G401.6 (cell line): ENCODE measurements at regions not wholly inside any gene's neighbourhood (a gene's known extent, or its start where the extent isn't known, plus 50 kb on each side); places are given as distances from the start of the nearest gene placed in this dataset.
A peak's percentile ranks its signal among the peaks of the same experiment; 100 is the strongest.

Source experiments
- FAIRE-seq: peaks from 2 replicates; lab custom pipeline; 2012; peaks lifted over from hg19 to GRCh38; lab: Jason Lieb, UNC

DNA sequence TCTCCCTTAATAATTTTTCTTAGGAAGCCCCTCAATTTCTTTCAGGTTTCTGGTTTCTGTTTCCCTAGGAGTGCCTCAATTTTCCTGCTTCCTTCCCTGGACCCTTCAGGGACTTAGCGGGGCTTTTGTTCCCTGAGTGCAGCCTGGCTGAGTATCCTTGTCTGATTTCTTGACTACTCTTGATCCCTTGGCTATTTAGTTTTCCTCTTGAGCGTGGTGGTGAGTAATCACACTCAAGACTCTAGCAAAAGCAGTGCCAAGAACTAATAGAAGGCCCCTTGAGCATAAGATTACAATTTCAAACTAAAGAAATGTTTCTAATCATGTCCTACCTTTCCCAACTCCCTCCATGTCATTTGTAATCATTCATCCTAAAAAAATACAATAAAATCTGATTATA, 94.3 kb upstream of the C3orf80 start:
- no peak for FAIRE-seq

DNA sequence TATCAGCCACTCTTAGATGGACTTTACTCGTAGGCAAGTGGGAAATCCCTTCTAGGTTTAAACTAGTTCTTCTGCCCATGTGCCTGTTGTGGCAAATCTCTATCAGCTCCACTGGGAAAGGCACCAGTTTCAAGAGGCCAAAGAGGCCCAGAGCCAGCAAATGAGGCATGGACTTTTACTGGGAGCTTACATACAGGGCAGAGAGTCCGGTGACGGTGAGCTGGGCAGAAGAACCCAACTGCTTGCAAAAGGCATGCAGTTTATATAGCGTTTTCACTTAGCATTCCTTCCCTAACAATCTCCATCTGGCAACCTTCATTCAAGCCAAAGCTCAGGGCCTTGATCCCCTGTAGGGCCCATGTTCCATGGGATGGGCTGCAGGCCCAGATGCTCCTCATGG, 93.0 kb upstream of the C3orf80 start:
- no peak for FAIRE-seq

DNA sequence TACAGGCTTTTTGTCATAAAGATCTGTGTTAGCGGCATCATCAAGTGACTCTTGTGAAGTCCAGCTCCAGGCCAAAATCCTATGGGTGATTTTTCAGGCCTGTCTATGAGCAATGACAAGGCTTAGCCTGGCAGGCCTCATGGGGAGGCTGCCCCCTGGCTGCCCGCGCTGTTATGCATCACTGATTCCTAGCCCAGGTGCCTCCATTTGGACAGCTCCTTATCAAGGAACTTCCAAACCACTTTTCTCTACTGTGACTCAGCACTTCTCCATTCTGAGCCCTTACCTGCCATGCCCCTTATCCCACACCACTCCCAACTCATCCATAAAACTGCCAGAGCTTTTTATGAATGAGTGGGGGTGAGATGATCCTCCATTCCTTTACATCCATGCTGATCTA, 91.5 kb upstream of the C3orf80 start:
- FAIRE-seq: no peak

DNA sequence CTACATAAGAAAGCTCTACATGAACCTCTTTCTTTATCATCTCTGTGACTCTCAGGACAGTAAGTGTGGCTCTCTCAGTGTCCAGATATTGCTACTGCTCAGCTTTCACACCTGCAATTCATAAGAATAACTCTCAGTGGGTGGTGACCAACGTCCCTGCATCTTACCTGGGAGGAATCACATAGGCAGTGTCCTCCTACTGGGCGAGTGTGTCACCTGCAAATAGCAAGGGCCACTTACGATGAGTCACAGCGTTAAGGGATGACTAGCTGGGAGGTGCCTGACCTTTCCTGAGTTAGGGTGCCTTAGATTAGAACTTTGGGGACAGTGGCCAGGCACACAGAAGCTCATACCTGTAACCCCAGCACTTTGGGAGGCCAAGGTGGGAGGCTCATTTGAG, 90.8 kb upstream of the C3orf80 start:
- FAIRE-seq: no peak

DNA sequence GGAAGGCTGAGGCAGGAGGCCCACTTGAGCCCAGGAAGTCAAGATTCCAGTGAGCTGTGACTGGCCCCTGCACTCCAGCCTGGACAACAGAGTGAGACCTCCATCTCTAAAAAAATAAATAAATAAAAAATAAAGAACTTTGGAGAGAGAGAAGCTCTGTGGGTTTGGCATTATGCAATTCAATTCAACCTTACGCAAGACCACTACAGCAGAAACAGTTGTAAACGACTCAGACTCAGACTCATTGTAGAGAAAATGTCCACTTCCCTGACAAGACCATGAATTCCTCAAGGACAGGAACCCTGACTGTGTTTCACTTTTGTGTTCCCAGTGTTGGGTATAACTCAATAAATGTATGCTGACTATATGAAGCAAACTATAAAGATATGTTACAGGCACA, 90.3 kb upstream of the C3orf80 start:
- no peak for FAIRE-seq

DNA sequence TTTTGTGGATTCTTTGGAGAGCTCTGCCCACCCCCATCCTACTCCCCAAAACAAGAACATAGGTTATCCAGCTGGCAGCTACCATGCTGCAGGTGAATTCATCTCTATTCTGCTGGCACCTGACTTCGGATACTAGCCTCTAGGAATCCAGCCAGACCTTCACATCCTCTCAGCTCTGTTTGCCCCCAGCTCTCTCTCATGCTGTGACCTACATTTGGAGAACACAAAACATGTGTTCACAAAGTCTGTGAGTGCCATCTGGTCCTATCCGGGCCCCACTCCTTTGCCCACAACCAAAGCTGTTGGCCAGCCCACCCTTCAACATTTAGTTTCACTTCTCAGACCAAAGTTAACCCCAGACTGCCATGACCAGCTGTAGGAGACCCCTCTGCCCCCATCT, 89.4 kb upstream of the C3orf80 start:
- FAIRE-seq: no peak

DNA sequence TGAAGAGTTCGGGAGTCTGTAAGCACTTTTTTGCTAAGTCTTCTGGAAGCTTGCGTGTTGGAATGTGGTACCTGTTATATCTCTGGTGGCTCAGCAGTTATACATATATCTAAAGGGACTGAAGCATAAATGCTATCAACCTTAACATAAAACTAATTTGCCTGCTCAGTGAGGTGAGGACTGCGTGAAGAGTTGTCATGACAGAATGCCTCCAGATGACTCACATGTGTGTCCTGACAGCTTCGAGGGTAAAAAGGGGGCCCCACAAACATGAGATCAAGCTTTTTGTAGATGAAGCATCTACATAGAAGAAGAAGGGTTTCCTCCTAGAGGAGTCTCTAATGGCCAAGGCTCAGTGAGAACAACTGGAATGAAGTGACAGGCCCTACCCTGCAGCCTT, 88.8 kb upstream of the C3orf80 start:
- no peak for FAIRE-seq

DNA sequence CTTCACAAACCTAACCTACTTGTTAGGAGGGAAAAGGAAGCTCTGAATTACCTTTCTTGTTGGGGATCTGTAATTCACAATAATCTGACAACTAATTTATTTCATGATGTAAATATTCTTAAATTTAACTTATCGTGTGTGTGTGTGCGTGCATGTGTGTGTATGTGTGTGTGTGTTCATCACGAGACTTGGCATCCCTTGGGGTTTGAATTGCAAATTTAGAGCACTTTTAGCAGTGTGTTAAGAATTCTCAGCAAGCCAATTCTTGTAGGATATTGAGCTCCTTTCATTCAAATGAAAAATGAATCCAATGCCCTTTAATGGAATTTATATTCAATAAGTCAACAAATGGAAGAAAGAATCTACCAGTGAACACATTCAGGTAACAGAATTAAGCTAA, 85.9 kb upstream of the C3orf80 start:
- no peak for FAIRE-seq

DNA sequence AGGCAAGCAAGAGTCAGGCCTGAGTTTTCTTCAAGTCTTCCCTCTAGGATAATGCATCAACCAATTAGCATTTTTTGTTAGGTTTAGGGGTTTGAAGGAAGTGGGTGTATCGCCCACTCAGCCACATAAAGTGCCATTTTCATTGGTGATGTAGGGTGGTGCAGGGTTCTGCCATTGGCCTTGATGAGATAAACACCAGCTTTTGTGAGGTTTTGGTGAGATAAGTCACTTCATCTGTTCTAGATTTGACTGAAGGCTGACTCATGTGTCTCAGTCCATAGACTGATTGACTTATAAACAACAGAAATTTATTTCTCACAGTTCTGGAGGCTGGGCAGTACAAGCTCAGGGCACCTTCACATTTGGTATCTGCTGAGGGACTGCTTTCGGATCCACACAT, 84.5 kb upstream of the C3orf80 start:
- no peak for FAIRE-seq

DNA sequence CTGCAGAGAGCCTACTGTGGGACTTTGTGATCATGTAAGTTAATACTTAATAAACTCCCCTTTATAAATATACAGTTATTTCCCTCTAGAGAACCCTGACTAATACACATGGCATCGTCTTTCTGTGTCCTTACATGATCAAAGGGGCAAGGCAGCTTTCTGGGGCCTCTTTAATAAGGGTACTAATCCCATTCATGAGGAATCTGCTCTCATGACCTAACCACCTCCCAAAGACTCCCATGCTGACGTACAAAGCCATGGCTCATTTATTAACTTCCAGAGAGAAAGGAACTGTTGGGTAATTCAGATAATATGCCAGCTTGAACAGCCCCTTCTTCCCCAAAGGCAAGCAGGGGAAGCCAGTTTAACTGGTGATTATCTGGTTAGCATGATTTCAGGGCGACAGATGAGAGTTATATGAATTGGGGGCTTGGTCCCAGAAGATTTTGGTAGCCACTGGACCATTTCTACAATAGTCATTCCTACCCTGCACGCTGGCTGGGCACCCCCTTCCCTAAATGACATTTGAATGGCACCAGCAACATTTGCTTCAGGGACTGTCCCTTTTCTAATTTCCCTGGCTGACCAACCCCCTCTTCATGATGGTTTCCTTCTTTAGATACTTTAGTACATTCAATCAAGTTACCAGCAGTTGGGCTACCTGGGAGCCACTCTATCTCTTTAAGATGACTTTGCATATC, 83.6 kb upstream of the C3orf80 start:
- FAIRE-seq: no peak

DNA sequence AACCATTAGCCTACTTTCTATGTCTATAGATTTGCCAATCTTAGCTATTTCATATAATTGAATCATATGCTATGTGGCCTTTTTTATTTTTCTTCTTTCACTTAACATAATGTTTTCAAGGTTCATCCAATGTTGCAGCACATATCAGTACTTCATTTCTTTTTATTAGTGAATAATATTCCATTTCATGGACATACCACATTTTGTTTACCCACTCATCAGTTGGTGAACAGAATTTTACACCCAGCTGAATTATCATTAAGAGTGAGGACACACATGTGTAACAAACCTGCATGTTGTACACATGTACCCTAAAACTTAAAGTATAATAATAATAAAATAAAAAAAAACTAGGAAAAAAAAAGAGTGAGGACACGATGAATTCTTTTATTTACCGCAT, 81.7 kb upstream of the C3orf80 start:
- FAIRE-seq: no peak

DNA sequence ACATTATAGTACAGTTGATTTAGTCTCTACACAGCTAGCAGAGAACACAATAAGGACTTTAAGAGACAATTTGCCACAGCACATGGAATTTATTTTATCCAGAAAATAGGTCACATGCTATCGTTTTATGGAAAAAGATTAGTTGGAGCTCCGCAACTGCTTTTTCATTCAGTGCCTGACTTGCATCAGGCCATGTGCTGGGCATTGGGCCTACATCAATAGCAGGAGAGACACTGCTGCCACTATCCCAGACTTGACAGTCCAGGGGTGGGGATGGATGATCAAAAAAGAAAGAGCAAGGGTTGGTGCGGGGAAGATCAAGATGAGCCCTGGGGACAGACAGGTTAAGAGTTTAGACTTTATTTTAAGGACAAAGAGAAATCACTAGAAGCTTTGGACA, 75.2 kb upstream of the C3orf80 start:
- no peak for FAIRE-seq

DNA sequence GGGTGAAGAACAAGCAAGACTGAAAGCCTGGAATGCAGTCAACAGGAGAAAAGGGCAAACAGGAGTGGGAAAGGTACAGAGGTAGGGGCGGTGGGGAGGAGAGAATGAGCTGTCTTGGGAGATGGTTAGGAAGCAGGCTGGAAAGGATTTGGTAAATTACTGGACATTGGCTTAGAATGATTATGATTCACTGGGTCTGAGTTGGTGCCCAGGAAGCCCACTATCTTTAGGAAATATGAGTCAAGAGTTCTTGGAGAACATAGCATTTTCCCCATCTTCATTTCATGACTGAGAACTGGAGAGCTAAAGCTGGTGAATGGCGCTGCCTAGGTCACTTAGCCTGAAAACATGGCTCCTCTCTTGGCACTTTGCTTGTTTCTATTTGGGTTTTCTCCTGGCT, 74.7 kb upstream of the C3orf80 start:
- no peak for FAIRE-seq

DNA sequence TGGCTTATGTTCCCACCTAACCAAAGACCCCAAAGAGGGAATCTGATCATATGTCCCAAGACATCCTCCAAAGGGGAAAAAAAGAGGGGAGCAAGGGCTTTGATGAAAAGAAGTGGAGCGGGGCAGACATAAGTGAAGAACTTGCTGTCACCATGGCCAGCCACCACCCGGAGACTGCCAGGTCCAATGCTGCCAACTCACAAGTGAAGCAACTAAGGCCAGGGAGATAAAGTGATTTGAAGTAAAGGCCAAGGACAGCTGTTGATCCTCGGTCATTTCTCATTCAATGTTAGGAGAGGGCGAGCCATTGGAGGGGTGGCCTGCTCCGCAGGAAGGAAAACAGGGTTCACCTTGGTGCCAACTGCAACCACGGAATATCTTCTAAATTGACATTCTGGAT, 72.6 kb upstream of the C3orf80 start:
- no peak for FAIRE-seq

DNA sequence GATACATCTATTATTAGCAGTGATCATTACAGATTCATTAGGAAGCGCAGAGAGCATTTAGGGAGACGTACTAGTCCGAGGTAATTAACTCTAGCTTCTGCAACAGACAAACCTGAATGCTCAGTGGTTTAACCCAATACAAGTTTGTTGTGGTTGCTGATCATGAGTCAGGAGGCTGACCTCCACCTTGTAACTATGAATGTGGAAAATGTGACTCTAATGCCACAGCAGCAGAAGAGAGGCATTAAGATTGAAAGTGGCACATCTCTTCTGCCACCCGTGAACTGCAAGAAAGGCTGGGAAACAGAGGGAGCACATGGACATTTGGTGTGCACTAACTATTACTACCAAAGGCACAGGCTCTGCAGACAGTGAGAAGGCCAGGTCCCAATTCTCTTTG, 71.2 kb upstream of the C3orf80 start:
- no peak for FAIRE-seq

DNA sequence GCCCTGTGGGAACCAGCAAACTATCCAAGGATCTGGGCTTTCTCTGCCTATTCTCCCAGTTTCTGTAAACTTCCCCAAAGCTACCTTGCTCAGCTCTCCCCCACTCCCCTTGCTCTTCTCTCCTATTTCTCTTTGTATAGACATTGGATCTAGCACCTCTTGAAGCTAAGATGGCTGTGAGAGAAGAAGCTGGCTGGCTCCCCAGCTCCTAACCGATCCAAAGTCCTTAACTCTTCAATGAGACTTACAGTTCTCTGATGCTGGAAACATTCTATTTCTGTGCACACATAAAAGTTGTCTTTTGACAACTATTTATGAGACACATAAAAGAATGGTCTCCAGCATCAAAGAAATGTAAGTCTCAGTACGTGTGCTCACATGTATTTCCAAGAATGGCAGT, 70.6 kb upstream of the C3orf80 start:
- no peak for FAIRE-seq

DNA sequence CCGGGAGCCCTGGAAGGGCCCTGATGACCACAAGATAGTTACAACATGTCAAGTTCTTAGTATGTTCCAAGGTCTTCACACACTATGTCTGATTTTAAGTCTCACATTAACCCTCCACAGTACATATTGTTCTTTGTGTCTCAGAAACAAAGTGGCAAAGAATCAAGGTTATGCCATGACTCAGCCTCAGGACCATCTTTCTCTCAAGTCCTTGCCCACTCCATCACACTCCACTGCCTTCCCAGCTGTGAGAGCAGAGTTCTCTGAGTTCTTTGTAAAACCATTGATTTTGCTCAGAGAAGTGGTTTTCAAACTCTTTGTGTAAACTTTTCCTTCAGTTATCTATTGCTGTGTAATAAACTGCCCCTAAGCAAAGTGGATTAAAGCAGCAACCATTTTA, 67.9 kb upstream of the C3orf80 start:
- FAIRE-seq: no peak

DNA sequence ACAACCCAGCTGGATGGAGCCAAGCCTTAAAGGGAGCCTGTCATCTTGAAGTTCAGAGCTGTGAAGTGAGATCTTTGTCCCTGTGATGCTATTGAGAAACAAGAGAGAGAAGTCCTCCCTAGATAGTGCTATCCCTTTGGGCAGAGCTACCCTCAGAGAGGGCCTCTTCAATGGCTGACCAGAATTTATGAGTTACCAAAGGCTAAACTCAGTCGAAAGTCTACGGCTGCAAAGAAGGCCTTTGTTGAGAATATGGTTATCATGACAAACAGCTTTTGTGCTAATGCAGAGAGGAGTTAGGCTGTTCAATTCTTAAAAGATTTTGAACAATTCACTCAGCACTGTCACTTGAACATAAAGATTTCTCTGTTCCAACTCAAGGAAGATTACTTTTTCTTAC, 65.9 kb upstream of the C3orf80 start:
- no peak for FAIRE-seq

DNA sequence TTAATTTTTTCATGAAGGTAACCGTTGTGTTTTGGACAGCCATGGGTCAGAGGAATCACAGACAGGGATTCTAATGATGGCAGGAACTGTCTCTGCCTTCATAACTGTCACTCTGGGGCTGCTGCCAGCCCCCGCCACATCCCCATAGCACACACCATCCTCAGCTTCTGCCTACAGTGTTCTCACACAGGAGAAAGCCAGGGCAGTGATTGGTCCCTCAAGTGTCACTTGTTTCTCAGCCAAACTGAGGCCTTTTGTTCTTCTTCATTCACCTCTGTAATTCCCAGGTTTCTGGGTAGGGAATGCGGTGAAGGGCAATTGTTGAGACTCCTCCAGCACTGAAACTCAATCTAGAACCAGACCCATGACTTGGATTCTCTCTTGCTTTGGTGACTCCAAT, 65.4 kb upstream of the C3orf80 start:
- FAIRE-seq: no peak

DNA sequence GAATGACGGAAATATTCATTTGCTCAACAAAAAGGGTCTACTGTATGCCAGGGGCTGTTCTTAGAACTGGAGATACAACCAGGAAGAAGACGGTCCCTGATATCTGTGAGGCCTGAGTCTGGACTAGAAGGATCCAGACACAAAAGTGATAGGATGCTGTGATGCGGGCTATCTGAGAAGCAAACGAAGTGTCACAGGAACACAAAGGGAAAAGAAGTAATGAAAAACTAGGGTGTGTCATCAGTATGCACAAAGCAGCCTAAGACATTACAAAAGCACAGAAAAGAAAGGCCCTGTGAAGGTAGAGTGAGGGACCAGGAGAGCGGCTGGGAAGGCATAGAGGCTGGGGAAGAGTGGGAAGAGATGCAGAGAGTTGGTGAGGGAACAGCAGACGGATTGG, 63.3 kb upstream of the C3orf80 start:
- no peak for FAIRE-seq

DNA sequence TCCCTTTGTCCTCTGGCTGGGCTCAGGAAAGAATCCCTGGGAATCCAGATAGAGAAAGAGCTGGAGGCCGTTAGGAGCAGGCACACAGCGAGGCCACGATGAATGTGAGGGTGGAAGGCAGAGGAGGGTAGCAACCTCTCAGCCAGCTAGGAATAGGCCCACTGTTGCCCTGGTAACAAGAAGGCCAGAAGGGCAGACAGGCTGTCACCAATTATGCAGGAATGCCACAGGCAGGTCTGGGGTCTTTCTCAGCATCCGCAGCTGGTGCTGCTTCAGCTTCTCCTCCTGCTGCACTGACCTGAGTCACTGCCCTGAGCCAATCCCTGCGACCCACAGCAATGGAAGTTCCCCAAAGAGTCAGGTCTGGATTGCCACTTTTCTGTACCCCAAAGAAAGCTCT, 62.8 kb upstream of the C3orf80 start:
- no peak for FAIRE-seq

DNA sequence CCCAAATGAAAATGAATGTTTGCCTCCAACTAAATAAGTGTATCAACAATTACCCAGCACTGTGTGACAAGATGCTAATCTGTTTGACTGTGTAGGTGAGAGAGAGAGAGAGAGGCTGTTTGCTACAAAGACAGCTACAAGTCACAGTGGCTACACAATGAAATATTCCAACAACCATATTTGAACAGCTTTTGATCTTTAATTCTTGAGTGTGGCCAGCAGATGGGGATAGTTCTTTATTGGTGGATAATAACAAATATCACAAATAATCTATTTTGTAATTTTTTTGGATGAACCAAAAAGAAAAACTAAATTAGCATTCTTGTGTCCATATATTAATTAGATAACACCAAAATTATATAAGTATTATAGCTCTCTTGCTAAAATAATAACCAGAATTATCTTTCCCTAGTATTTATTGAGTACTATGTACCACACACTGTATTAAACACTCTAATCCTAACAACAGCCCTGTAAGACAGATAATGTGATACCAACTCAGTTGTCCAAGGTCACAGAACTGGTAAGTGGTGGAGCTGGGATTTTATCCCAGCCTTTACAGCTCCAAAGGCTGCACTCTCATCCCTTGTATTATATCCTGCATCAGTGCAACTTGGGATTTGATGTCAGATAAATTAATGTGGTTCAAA, 61.9 kb upstream of the C3orf80 start:
- FAIRE-seq: peak; percentile 95

DNA sequence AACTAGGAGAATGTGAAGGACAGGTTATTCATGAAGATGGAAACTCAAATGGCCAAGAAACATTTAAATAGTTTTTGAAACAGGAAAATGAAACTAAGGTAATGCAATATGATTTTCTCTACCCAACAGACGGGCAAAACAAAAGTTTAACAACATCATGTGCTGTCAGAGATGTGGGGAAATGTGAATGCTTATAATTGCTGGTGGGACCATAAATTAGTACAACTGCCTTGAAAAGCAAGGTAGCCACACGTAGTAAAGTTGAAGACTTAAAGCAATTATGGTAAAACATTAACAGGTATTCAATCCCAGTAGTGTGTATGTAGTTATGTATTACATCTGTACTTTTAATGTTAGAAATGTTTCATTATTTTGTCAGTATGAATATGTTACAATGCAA, 57.0 kb upstream of the C3orf80 start:
- FAIRE-seq: no peak

DNA sequence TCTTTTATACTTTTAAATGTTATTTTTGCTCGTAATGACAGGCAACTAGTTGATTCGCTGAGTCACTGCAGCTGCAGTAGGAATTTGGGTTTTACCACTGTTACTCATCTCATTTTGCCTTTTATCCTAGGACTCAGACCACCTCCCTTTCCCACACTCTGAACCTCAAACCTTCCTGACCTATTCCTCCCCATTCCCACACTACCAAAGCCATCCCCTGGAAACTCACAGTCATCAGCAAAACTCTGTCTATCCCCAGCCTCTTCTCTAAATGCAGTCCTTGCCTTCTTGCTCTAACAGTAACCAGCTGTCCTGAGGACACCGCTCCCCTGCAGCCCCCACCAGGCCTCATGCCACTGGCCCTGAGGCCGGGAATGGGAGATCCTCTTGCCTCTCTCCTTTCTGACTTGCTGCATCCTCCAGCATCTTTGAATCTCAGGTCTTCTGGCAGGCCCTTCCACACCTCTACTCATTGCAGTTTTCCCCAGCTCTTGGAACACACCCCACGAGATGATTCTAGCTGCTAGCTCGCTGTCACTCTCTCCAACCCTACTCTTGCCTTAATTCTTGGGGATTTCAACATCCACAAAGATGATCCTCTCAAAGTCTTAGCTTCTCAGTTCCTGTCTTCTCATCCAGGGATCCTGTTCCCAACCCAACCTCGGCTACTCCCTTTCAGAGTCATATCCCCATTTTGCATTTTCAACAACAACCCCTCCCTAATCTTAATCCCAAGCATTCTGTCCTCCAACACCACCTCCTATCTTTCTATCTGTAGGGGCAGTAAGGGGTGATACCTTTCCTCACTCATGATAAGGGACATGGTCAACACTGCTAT, 55.9 kb upstream of the C3orf80 start:
- no peak for FAIRE-seq
